Right lobe of liver (tissue), 4 donors: ENCODE measurements at regions not wholly inside any gene's neighbourhood (a gene's known extent, or its start where the extent isn't known, plus 50 kb on each side); places are given as distances from the start of the nearest gene placed in this dataset.

Experiments used
- CTCF ChIP-seq, 4 donors: fragments of 200-600 bp in 3 of 4; fragments of 450-650 bp in 1 of 4; IDR thresholded peaks; one replicate each; pipeline versions ENCODE4 v1.5.1 to v1.8.0; 2016 to 2022; ENCODE audit warnings: antibody characterized with exemption in 4 of 4, mild to moderate bottlenecking in 2 of 4
- POLR2A ChIP-seq: fragments of 450-650 bp; IDR thresholded peaks from one replicate; pipeline ENCODE4 v1.6.1; 2017; ENCODE audit warnings: antibody characterized with exemption, mild to moderate bottlenecking
- donor health status: DM: no; HTN: no; CAD: no.
- donor health status: DM: no; HTN: no; CAD: no.
- donor health status: DM: no; HTN: yes; CAD: no.

GRCh38 chr15:95475067-95475466 lies 855.4 kb upstream of the NR2F2 start:
- TF ChIP-seq CTCF (IDR thresholded peaks at IDR 0.05): no peak
- TF ChIP-seq POLR2A: no peak
